ENCODE measurements at regions not wholly inside any gene's neighbourhood (a gene's known extent, or its start where the extent isn't known, plus 50 kb on each side); places are given as distances from the start of the nearest gene placed in this dataset.

GRCh38 chr12:25829192-25829591 is 129.3 kb upstream of the RASSF8 start:
- no peak for TF ChIP-seq YY1 (IDR thresholded peaks at IDR 0.05; ENCODE audit: insufficient read depth, insufficient read length)
- no peak for TF ChIP-seq SUZ12 (IDR thresholded peaks at IDR 0.05; ENCODE audit: extremely low read depth, insufficient read depth, insufficient read length)
- TF ChIP-seq ZNF274 (IDR thresholded peaks at IDR 0.05; ENCODE audit: low read depth, low read length): no peak
